ENCODE measurements at regions not wholly inside any gene's neighbourhood (a gene's known extent, or its start where the extent isn't known, plus 50 kb on each side); places are given as distances from the start of the nearest gene placed in this dataset.
A peak's percentile ranks its signal among the peaks of the same experiment; 100 is the strongest.

DNA sequence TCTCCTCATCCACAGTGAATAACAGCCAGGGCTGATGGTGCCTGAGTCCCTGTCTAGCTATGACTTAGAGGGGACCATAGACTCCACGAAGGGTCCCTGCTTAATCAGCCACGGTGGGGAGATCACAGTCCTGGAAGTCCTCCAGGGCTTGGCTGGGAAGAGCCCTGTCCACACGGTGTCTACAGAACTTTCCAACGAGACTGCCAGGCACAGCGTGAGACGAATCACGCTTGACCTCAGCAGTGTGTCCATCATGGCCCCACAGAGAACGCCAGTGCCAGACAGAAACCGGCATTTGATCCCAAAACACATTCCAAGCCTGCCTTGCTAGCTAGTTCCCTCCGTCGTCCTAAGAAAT, 143.4 kb downstream of the CRYBB2 start:
- Histone ChIP-seq H3K9me1 (ENCODE audit: insufficient read depth, low read length) (peaks cover 7% of the 10 kb centered on the region; the same call in 1 of the 2 replicates), H3K56ac (ENCODE audit: extremely low read depth, insufficient read depth, low read length) (no peak overlapping the region), H3K4me2 (ENCODE audit: low read depth, low read length) (no peak overlapping the region), H2AFZ (replicated peaks; ENCODE audit: low read length, poor library complexity) (peak overlapping the region; percentile 13), H2BK120ac (ENCODE audit: low read depth, low read length) (no peak overlapping the region), H3K27ac (ENCODE audit: insufficient read depth, low read length) (no peak overlapping the region), H3K4me3 (ENCODE audit: insufficient read depth, low read depth, low read length) (no peak overlapping the region), H4K5ac (ENCODE audit: low read depth, low read length) (no peak overlapping the region), H4K20me1 (ENCODE audit: insufficient read depth, low read length) (peaks cover 44% of the 10 kb centered on the region), H3K9me3 (ENCODE audit: control insufficient read depth, insufficient read depth, low read length) (no peaks in the 10 kb centered on the region), H4K91ac (ENCODE audit: insufficient read depth, low read depth, low read length) (no peak overlapping the region), H3K36me3 (ENCODE audit: control insufficient read depth, insufficient read depth, low read length) (peaks cover 17% of the 10 kb centered on the region), H2AK9ac (replicated peaks; ENCODE audit: low read depth, low read length, poor library complexity) (peak overlapping the region; percentile 39), H3K4ac (ENCODE audit: low read depth, low read length) (no peak overlapping the region), H3K18ac (ENCODE audit: low read depth, low read length) (no peak overlapping the region), H2BK20ac (ENCODE audit: low read depth, low read length) (no peak overlapping the region), H4K8ac (ENCODE audit: low read depth in 2 of 2, low read length in 2 of 2) (no peak overlapping the region), H3K4me1 (ENCODE audit: control insufficient read depth, insufficient read depth, low read length) (peaks cover 9% of the 10 kb centered on the region; the same call in 1 of the 2 replicates), H3K14ac (replicated peaks; ENCODE audit: low read depth, low read length) (no peak overlapping the region), H3K23ac (ENCODE audit: low read depth, low read length) (no peak overlapping the region), H2BK15ac (ENCODE audit: low read depth, low read length) (no peak overlapping the region), H2BK5ac (ENCODE audit: low read depth, low read length, poor library complexity, severe bottlenecking) (no peak overlapping the region), H2AK5ac (ENCODE audit: low read depth, low read length) (no peak overlapping the region), H3K9ac (ENCODE audit: low read depth, low read length) (no peak overlapping the region), H3K79me1 (ENCODE audit: low read depth in 1 of 2, low read length in 2 of 2) (peaks cover 7 to 42% of the 10 kb centered on the region in 2 experiments; a peak in 3 of 4 replicates), H3K27me3 (ENCODE audit: control insufficient read depth, insufficient read depth, low read length) (no peaks in the 10 kb centered on the region)
- ATAC-seq (ENCODE audit: low read depth) (no peak), DNase-seq (no peak)
- in situ Hi-C loops (cut with MboI; ENCODE audit: low sequenced_read_pairs) = no loop called here
- ChIA-PET POLR2A (ENCODE audit: unreplicated experiment) (no interaction called here), CTCF (interaction anchor here (0.6 to 1.4 kb wide), 4 partner anchors 9 to 183 kb away, joined by 3 to 5 read pairs (median 3); no protein-coding TSS in a partner anchor)
- WGBS, 2 experiments (ENCODE audit: extremely low coverage in 2 of 2, insufficient read length in 1 of 2) = 67% methylated on average over 9 of the region's 11 CpGs; no CpG with 5 or more reads in 1 of the 2 experiments
- dilution Hi-C loops (cut with HindIII; ENCODE audit: low sequenced_read_pairs, unreplicated experiment) = no loop called here
- no TSS peak for BruUV-seq (replicated peaks)
- no peak for TF ChIP-seq NFE2L2 (IDR thresholded peaks at IDR 0.05; ENCODE audit: low read depth, low read length)
- TF ChIP-seq FOS (IDR thresholded peaks at IDR 0.05; ENCODE audit: low read depth, low read length) = no peak
- TF ChIP-seq, protein P1, sequence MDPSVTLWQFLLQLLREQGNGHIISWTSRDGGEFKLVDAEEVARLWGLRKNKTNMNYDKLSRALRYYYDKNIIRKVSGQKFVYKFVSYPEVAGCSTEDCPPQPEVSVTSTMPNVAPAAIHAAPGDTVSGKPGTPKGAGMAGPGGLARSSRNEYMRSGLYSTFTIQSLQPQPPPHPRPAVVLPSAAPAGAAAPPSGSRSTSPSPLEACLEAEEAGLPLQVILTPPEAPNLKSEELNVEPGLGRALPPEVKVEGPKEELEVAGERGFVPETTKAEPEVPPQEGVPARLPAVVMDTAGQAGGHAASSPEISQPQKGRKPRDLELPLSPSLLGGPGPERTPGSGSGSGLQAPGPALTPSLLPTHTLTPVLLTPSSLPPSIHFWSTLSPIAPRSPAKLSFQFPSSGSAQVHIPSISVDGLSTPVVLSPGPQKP (IDR thresholded peaks at IDR 0.05; ENCODE audit: borderline replicate concordance, low read depth, low read length) = no peak
- no peak for TF ChIP-seq RCOR1 (IDR thresholded peaks at IDR 0.05; ENCODE audit: insufficient replicate concordance, low read length)
- no peak for TF ChIP-seq RFX5 (IDR thresholded peaks at IDR 0.05; ENCODE audit: low read depth, low read length)
- no peak for TF ChIP-seq RAD21 (IDR thresholded peaks at IDR 0.05; ENCODE audit: low read length)
- TF ChIP-seq SMC3 (IDR thresholded peaks at IDR 0.05; ENCODE audit: low read depth, low read length) = no peak
- intact Hi-C loops (cut with micrococcal nuclease) = loop anchor here (1.0 to 2.0 kb wide), 4 partner anchors 38 to 410 kb away; no protein-coding TSS in a partner anchor

Measured in IMR-90 (cell line).